GM21529 (cell line): ENCODE measurements at regions not wholly inside any gene's neighbourhood (a gene's known extent, or its start where the extent isn't known, plus 50 kb on each side); places are given as distances from the start of the nearest gene placed in this dataset.

Experiments
- ATAC-seq: cut with Tn5 transposase; IDR thresholded peaks from one replicate; pipeline ENCODE4 v1.9.1; 2021; ENCODE audit not compliant: unreplicated experiment

- no peak for ATAC-seq
Observed at GRCh38 chr5:166493612-166494011, 1797.8 kb upstream of the WWC1 start.

DNA sequence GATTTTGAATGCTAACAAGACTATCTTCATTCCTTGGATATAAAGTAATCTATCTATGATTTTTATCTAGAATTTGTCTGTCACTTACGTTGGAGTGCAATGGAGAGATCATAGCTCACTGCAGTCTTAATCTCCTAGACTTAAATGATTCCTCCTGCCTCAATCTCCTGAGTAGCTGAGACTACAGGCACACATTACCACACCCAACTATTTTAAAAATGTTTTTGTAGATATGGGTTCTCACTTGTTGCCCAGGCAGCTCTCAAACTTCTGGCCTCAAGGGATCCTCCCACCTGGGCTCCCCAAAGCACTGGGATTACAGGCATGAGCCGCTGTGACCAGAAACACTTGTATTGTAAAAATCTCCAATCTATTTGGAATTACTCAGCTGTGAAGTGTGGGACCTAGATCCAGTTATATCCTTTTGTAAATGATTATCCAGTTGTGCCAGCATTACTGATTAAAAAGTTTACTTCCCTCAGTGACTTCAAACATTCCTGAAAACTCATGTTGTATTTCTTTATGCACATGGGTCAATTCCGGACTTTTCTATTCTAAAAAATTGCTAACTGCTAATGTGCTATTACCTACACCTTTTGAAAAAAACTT is 1793.8 kb upstream of the WWC1 start:
- ATAC-seq: no peak

DNA sequence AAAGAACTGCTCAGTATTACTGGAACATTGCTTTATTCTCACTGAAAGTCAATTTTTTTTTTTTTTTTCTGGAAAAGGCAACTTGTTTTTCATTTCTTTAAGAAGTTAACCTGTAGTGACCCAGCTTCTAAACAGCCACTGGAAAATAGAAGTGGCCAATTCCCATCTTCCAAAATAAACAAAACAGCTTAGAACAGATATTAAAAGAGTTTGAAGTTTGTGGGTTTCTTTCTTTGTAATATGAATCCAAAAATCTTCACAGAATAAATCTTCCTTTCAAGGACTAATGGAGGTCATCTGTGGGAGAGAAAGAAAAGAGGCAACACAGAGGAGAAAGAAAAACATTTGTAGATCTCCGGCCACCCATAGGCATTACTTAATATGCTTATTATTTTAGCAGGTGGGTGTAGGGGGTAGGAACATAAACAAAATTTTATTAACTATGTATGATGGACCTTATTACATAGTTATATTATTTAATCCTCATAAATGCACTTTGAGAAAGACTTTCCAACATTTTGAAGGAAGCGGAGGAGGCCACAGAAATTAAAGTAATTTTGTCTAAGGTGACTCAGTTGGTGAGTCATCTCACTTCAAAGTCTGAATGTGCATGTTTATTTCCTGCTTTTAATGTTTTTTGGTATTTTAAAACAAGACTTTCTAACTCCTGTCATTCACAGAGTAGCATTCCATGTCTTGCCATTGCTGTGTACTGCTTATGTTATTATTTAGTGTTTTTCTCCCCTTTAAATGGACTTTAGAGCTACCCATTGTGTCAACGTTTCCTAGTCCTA is 1791.8 kb upstream of the WWC1 start:
- no peak for ATAC-seq

- ATAC-seq: no peak
Observed at GRCh38 chr5:166503506-166503905, 1787.9 kb upstream of the WWC1 start.

GRCh38 chr5:166505067-166505466 is 1786.4 kb upstream of the WWC1 start:
- ATAC-seq: no peak

DNA sequence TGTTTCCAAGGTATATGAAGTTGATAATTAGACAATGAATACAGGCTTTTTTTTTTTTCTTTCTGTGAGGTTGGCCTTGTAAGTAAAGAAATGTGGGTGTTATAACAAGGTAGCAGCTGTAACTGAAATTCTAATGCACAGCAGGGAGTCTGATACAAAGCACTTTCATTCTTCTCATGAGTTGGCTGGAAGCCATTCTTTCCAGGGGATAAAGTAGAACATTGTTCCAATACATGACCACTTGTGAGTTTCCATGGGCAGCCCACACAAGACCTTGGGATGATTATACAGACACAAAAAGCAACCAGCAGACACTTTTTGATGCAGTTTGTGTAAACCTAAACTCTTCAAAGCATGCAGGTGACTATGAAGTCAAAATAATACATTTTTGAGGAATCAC is 1785.9 kb upstream of the WWC1 start:
- no peak for ATAC-seq

GRCh38 chr5:166507810-166508425 is 1783.5 kb upstream of the WWC1 start:
- ATAC-seq: no peak

GRCh38 chr5:166509085-166509484 is 1782.4 kb upstream of the WWC1 start:
- no peak for ATAC-seq

DNA sequence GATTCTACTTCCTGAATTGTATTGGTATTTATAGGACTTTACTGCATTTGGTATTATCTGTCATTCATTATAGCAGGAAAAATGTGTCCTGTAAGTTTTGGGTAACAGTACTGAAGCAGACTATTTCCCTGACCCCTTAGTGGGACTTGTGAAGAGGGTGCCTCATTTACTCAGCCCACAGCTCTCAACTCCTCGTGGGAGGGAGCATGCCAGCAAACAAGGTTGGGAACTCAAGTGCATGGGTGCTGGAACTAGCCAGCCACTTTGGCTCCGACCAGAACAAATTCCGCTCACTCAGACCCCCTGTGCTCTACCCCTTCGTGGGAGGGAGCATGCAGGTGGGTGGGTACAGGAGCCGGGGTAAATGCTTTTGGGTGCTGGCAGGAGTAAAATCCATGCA is 1773.5 kb upstream of the WWC1 start:
- ATAC-seq: no peak

DNA sequence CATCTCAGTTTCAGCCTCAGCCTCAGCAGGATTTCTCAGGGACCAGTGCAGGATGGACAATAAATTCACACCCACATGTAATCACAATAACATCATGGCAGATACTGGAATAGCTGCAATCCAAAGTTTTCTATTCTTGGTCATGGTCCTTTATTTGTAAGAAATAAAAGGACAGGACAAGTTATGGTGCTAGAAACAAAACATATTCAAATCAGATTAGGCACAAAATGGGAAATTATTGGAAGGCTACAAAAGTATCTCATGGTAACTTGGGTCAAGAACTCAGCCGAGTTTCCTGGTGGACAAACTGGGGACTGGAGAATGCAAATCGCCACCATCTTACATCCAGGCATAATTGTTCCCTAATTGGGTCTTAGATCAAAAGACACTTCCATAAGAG is 1768.2 kb upstream of the WWC1 start:
- ATAC-seq: no peak

- no peak for ATAC-seq
Observed at GRCh38 chr5:166529200-166529599, 1762.2 kb upstream of the WWC1 start.

GRCh38 chr5:166532456-166533220 is 1758.8 kb upstream of the WWC1 start:
- no peak for ATAC-seq

DNA sequence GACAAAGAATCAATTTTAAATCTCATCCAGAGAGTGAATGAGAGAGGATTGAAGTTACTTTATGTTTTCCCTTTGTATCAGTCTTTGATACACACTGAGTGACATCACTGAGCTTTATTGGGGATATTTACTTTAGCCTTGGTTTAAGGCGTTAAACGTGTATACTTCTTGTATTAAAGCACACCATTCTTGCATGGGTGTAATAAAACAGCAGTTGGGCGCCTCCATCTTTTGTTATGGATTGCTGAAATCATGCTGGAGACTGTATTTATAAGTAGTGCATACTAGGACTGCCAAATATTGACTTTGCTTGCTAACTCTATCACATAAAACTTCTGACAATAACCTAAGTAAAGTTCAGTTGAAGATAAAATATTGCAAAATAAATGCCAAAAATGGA is 1755.8 kb upstream of the WWC1 start:
- ATAC-seq: no peak

GRCh38 chr5:166540156-166540555 is 1751.3 kb upstream of the WWC1 start:
- no peak for ATAC-seq

GRCh38 chr5:166551384-166551783 is 1740.1 kb upstream of the WWC1 start:
- ATAC-seq: no peak

GRCh38 chr5:166553778-166554177 is 1737.7 kb upstream of the WWC1 start:
- no peak for ATAC-seq

DNA sequence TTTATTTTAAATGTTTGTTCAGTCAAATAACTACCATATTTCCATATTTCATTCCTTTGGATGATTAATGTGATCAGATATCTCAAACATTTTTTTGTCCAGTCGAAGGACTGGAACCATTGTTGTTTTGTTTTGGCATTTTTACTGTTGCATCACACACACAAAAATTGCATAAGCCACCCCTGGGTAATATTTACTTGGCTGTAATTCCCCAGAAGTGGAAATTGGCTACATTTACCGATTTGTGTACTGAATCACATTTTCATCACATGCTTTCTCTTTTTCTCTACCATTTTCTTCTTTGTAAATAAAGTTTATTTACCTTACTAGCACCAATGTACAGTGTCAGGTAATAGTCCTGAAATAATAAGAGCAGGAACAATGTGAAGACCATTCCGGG is 1729.7 kb upstream of the WWC1 start:
- no peak for ATAC-seq

GRCh38 chr5:166562246-166562645 is 1729.2 kb upstream of the WWC1 start:
- no peak for ATAC-seq

DNA sequence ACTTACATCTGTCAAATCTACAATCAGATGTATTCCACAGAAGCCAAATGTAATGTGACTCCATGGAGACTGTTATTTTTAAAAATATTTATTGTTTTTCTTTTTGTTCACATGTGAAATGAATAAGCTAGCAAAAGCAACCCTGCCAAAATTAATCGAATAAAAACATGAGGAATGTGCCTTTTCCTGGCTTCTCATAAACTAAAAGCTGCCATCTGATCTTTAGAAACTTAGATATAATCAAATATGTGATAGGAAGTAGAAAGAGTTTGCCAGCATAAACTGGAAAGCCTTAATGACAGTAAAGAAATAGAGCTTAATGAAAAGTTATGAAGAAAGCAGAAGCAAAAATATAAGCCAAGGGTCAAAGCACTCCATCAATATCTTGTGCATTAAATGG is 1724.7 kb upstream of the WWC1 start:
- ATAC-seq: no peak

- no peak for ATAC-seq
Observed at GRCh38 chr5:166570865-166571264, 1720.6 kb upstream of the WWC1 start.

- no peak for ATAC-seq
Observed at GRCh38 chr5:166571668-166572067, 1719.8 kb upstream of the WWC1 start.

GRCh38 chr5:166576323-166576722 is 1715.1 kb upstream of the WWC1 start:
- no peak for ATAC-seq
